ENCODE measurements at regions not wholly inside any gene's neighbourhood (a gene's known extent, or its start where the extent isn't known, plus 50 kb on each side); places are given as distances from the start of the nearest gene placed in this dataset.
"Not testable (repeated sequence)": the region's sequence is repeated elsewhere in the genome, so short reads cannot be mapped to it uniquely, and the experiment has no call there.

DNA sequence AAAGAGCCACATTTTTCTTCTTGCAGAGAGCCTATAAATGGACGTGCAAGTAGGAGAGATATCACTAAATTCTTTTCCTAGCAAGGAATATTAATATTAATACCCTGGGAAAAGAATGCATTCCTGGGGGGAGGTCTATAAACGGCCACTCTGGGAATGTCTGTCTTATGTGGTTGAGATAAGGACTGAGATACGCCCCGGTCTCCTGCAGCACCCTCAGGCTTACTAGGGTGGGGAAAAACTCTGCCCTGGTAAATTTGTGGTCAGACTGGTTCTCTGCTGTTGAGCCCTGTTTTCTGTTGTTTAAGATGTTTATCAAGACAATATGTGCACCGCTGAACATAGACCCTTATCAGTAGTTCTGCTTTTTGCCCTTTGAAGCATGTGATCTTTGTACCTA lies 75.6 kb downstream of the ZNF467 start:
- not testable (repeated sequence) for H3K4me1 ChIP-seq (ENCODE audit: control insufficient read depth in 3 of 3, insufficient read depth in 3 of 3, low read length in 3 of 3); H3K36me3 ChIP-seq (ENCODE audit: control insufficient read depth in 3 of 3, insufficient read depth in 3 of 3, low read length in 3 of 3); H3K27me3 ChIP-seq (ENCODE audit: control insufficient read depth in 3 of 3, insufficient read depth in 3 of 3, low read length in 3 of 3); H3K9me3 ChIP-seq (ENCODE audit: control insufficient read depth in 3 of 3, low read length in 3 of 3); H3K9ac ChIP-seq (ENCODE audit: low read depth in 1 of 3, low read length in 3 of 3); H3K4me3 ChIP-seq (ENCODE audit: low read length in 3 of 3); H3K27ac ChIP-seq (ENCODE audit: low read depth, low read length)

DNA sequence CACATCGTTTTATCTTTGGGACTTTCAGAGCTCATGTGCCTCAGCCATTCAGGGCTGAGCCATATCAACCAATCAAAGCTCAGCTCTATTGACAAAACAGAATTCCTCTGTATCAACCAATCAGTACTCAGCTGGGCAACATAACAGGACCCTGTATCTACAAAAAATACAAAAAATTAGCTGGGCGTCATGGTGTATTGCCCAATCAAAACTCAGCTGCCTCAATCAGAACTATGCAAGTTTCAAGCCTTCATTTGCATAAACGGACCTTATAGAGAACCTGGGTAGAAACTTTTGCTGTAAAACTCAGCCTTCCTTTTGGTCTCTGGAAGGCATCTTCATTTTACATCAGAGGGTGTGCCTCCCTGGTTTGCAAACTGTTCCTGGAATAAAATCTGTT lies 77.1 kb downstream of the ZNF467 start:
- Histone ChIP-seq H3K27ac (ENCODE audit: low read depth, low read length) (no peak overlapping the region), H3K9me3 (ENCODE audit: control insufficient read depth in 3 of 3, low read length in 3 of 3) (peaks cover 2 to 5% (median 3%) of the 10 kb centered on the region in 3 donors), H3K4me1 (ENCODE audit: control insufficient read depth in 3 of 3, insufficient read depth in 3 of 3, low read length in 3 of 3) (peaks cover 0 to 2% (median 0%) of the 10 kb centered on the region in 3 donors), H3K27me3 (ENCODE audit: control insufficient read depth in 3 of 3, insufficient read depth in 3 of 3, low read length in 3 of 3) (peaks cover 0 to 10% (median 6%) of the 10 kb centered on the region in 3 donors), H3K36me3 (ENCODE audit: control insufficient read depth in 3 of 3, insufficient read depth in 3 of 3, low read length in 3 of 3) (no peaks in the 10 kb centered on the region), H3K9ac (ENCODE audit: low read depth in 1 of 3, low read length in 3 of 3) (no peak overlapping the region), H3K4me3 (ENCODE audit: low read length in 3 of 3) (no peak overlapping the region)

DNA sequence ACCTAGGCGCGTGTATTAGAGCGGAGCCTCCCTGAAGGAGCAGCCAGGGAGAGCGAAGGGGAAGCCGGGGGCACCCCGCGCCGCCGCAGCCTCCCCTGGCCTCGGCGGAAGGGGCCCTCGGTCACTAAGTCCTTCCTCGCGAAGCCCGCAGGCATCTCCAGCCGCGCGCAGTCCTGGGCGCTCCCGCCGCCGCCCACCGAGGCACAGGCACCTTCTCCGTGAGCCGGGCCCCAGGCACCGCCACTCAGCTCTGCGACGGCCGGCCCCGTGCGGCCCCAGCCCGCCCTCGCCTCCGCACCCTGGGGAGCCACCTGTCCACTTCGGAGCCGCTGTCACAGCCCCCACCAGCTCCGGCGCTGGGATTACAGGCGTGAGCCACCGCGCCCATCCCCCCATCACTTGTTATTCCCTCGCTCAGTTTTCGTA lies 80.8 kb downstream of the ZNF467 start:
- H3K4me3 ChIP-seq (ENCODE audit: low read length in 3 of 3) = no peak overlapping the region
- H3K27ac ChIP-seq (ENCODE audit: low read depth, low read length) = no peak overlapping the region
- no peaks in the 10 kb centered on the region for H3K9me3 ChIP-seq (ENCODE audit: control insufficient read depth in 3 of 3, low read length in 3 of 3)
- peaks cover 0 to 8% (median 4%) of the 10 kb centered on the region in 3 donors for H3K4me1 ChIP-seq (ENCODE audit: control insufficient read depth in 3 of 3, insufficient read depth in 3 of 3, low read length in 3 of 3)
- H3K27me3 ChIP-seq (ENCODE audit: control insufficient read depth in 3 of 3, insufficient read depth in 3 of 3, low read length in 3 of 3) = peaks cover 0 to 18% (median 6%) of the 10 kb centered on the region in 3 donors
- no peaks in the 10 kb centered on the region for H3K36me3 ChIP-seq (ENCODE audit: control insufficient read depth in 3 of 3, insufficient read depth in 3 of 3, low read length in 3 of 3)
- no peak overlapping the region for H3K9ac ChIP-seq (ENCODE audit: low read depth in 1 of 3, low read length in 3 of 3)

DNA sequence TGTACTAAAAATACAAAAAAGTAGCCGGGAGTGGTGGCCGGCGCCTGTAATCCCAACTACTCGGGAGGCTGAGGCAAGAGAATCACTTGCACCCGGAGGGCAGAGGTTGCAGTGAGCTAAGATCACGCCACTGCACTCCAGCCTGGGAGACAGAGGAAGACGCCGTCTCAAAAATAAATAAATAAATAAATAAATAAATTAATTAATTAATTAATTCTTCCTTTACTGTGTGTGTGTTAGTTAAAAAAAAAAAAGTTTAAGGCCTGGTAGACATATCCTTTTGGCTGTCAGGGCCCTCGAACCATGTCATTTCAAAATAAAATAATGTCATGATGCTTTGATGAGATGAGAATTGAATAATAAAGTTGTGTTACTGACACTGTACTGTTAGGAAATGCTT lies 81.3 kb downstream of the ZNF467 start:
- Histone ChIP-seq H3K27me3 (ENCODE audit: control insufficient read depth in 3 of 3, insufficient read depth in 3 of 3, low read length in 3 of 3) (peaks cover 0 to 18% (median 6%) of the 10 kb centered on the region in 3 donors), H3K4me3 (ENCODE audit: low read length in 3 of 3) (no peak overlapping the region)

DNA sequence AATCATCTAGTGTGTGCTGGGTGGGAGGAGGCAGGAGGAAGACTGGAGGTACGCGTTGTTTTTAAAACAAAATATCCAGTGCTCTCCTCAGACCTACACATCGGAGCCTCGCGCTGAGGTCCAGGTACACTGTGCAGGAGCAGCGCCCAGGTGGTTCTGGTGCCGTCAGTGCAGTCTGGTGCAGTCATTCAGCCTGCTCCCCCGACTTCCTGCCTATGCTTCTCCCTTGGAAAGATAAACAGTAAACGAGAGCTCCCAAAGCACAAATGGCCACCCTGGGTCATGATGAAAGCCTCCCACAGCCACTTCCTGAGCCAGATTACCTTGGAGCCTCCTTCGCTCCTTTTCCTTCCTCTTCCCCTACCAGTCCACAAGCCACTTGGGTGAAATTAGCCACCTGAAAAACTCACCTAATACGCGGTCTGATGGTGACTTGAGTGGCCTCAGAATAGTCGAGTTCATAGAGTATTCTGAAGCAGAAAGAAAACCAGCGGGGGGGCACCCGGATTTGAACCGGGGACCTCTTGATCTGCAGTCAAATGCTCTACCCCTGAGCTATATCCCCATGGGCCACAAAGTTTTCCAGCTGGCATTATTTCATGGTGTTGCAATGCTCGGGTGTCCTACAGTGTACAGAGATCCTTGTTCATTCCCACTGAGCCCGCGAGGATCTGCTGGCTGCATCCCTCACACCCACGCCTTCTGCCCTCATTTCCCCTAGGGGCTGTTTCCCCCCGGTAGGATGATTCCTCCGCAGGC lies 82.5 kb downstream of the ZNF467 start:
- Histone ChIP-seq H3K36me3 (ENCODE audit: control insufficient read depth in 3 of 3, insufficient read depth in 3 of 3, low read length in 3 of 3) (no peaks in the 10 kb centered on the region), H3K9me3 (ENCODE audit: control insufficient read depth in 3 of 3, low read length in 3 of 3) (no peaks in the 10 kb centered on the region), H3K27me3 (ENCODE audit: control insufficient read depth in 3 of 3, insufficient read depth in 3 of 3, low read length in 3 of 3) (peaks cover 0 to 18% (median 6%) of the 10 kb centered on the region in 3 donors), H3K27ac (ENCODE audit: low read depth, low read length) (no peak overlapping the region), H3K4me1 (ENCODE audit: control insufficient read depth in 3 of 3, insufficient read depth in 3 of 3, low read length in 3 of 3) (peaks cover 0 to 8% (median 4%) of the 10 kb centered on the region in 3 donors), H3K4me3 (ENCODE audit: low read length in 3 of 3) (no peak overlapping the region), H3K9ac (ENCODE audit: low read depth in 1 of 3, low read length in 3 of 3) (no peak overlapping the region)

More for the DNA sequence above, 81.3 kb downstream of the ZNF467 start:
- Histone ChIP-seq H3K9ac (ENCODE audit: low read depth in 1 of 3, low read length in 3 of 3) (no peak overlapping the region), H3K36me3 (ENCODE audit: control insufficient read depth in 3 of 3, insufficient read depth in 3 of 3, low read length in 3 of 3) (no peaks in the 10 kb centered on the region), H3K9me3 (ENCODE audit: control insufficient read depth in 3 of 3, low read length in 3 of 3) (no peaks in the 10 kb centered on the region), H3K4me1 (ENCODE audit: control insufficient read depth in 3 of 3, insufficient read depth in 3 of 3, low read length in 3 of 3) (peaks cover 0 to 8% (median 4%) of the 10 kb centered on the region in 3 donors), H3K27ac (ENCODE audit: low read depth, low read length) (no peak overlapping the region)

DNA sequence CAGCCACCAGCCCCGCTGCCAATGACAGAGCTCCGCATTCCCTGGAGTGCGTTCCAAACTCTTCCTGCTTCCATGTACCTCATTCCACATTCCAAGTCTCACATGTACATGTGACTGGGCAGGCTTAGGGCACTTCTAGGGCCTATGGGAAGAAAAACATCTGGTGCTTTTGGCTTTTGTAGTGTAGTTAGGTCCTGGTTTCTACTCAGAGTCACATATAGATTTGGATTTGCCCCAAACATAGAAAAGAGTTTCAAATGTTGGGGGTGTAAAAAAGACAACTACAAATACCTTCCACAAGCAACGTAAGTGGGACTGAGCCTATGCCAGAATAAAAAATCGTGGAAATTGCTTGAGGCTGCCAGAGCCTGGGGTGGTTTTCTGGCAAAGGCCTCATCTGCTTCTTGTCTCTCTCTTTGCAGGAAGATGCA lies 84.1 kb downstream of the ZNF467 start:
- Histone ChIP-seq H3K27me3 (ENCODE audit: control insufficient read depth in 3 of 3, insufficient read depth in 3 of 3, low read length in 3 of 3) (peaks cover 0 to 18% (median 6%) of the 10 kb centered on the region in 3 donors), H3K9me3 (ENCODE audit: control insufficient read depth in 3 of 3, low read length in 3 of 3) (no peaks in the 10 kb centered on the region), H3K4me1 (ENCODE audit: control insufficient read depth in 3 of 3, insufficient read depth in 3 of 3, low read length in 3 of 3) (peaks cover 0 to 8% (median 4%) of the 10 kb centered on the region in 3 donors)

DNA sequence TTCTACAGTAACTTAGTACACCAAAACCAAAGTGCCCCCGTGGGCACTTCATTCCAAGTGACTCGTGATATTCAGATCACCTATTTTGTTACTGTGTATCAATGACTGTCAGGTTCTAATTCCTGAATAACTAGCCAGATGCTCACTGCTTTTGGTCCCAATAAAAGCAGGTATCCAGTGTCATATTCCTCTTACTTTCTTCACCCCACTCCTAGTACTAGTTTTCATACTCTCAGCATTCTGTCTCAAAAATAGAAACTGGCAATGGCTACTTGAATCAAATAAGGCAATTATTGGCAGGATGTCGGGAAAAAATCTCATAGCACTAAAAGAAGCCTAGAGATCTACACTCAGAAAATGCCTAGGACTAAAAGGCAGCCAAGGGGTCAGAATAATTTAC lies 84.6 kb downstream of the ZNF467 start:
- H3K9me3 ChIP-seq (ENCODE audit: control insufficient read depth in 3 of 3, low read length in 3 of 3) = no peaks in the 10 kb centered on the region
- H3K36me3 ChIP-seq (ENCODE audit: control insufficient read depth in 3 of 3, insufficient read depth in 3 of 3, low read length in 3 of 3) = no peaks in the 10 kb centered on the region
- H3K27me3 ChIP-seq (ENCODE audit: control insufficient read depth in 3 of 3, insufficient read depth in 3 of 3, low read length in 3 of 3) = peaks cover 0 to 18% (median 6%) of the 10 kb centered on the region in 3 donors
- peaks cover 0 to 8% (median 4%) of the 10 kb centered on the region in 3 donors for H3K4me1 ChIP-seq (ENCODE audit: control insufficient read depth in 3 of 3, insufficient read depth in 3 of 3, low read length in 3 of 3)
- no peak overlapping the region for H3K4me3 ChIP-seq (ENCODE audit: low read length in 3 of 3)
- no peak overlapping the region for H3K9ac ChIP-seq (ENCODE audit: low read depth in 1 of 3, low read length in 3 of 3)
- no peak overlapping the region for H3K27ac ChIP-seq (ENCODE audit: low read depth, low read length)

More for the DNA sequence above, 84.1 kb downstream of the ZNF467 start:
- Histone ChIP-seq H3K9ac (ENCODE audit: low read depth in 1 of 3, low read length in 3 of 3) (no peak overlapping the region), H3K36me3 (ENCODE audit: control insufficient read depth in 3 of 3, insufficient read depth in 3 of 3, low read length in 3 of 3) (no peaks in the 10 kb centered on the region), H3K4me3 (ENCODE audit: low read length in 3 of 3) (no peak overlapping the region), H3K27ac (ENCODE audit: low read depth, low read length) (no peak overlapping the region)

DNA sequence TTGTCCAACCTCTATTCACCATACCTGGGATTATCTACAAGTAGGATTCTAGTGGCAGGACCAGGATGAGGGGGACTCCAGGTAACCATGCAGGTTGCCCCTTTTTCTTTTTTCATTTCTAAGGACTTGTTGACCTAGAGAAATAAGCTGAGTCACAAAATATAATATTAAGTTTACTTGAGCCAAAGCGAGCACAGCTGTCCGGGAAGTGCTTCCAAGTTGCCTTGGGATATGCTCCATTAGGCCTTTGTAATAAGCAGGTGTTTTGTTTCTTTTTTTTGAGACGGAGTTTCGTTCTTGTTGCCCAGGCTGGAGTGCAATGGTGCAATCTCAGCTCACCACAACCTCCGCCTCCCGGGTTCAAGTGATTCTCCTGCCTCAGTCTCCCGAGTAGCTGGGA lies 85.6 kb downstream of the ZNF467 start:
- not testable (repeated sequence) for H3K27ac ChIP-seq (ENCODE audit: low read depth, low read length); H3K9ac ChIP-seq (ENCODE audit: low read depth in 1 of 3, low read length in 3 of 3); H3K36me3 ChIP-seq (ENCODE audit: control insufficient read depth in 3 of 3, insufficient read depth in 3 of 3, low read length in 3 of 3); H3K9me3 ChIP-seq (ENCODE audit: control insufficient read depth in 3 of 3, low read length in 3 of 3); H3K4me3 ChIP-seq (ENCODE audit: low read length in 3 of 3); H3K4me1 ChIP-seq (ENCODE audit: control insufficient read depth in 3 of 3, insufficient read depth in 3 of 3, low read length in 3 of 3)
- H3K27me3 ChIP-seq (ENCODE audit: control insufficient read depth in 3 of 3, insufficient read depth in 3 of 3, low read length in 3 of 3) = peaks cover 0 to 17% (median 6%) of the 10 kb centered on the region in 3 donors

DNA sequence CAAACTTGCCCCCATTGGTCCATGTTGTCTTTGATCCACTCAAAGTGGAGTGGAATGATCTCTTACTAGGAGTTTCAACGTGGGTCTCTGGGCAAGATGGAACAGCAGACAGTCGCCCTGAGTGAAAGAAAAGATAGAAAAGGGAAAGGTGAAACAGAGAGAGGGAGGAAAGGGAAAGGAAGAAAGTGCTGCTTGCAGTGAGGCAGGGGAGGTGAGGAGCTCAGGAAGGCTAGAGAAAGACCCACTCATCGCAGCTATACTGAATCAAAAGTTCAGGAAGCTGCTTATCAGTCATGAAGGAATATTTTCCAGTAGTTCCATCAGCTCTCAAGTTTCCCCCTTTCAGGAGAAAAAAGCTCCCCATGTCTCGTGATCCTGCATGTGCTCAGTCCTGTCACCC lies 86.9 kb downstream of the ZNF467 start:
- Histone ChIP-seq H3K9ac (ENCODE audit: low read depth in 1 of 3, low read length in 3 of 3) (no peak overlapping the region), H3K4me1 (ENCODE audit: control insufficient read depth in 3 of 3, insufficient read depth in 3 of 3, low read length in 3 of 3) (peaks cover 0 to 8% (median 2%) of the 10 kb centered on the region in 3 donors), H3K4me3 (ENCODE audit: low read length in 3 of 3) (no peak overlapping the region), H3K9me3 (ENCODE audit: control insufficient read depth in 3 of 3, low read length in 3 of 3) (no peaks in the 10 kb centered on the region), H3K27ac (ENCODE audit: low read depth, low read length) (no peak overlapping the region), H3K27me3 (ENCODE audit: control insufficient read depth in 3 of 3, insufficient read depth in 3 of 3, low read length in 3 of 3) (peaks cover 0 to 10% (median 0%) of the 10 kb centered on the region in 3 donors), H3K36me3 (ENCODE audit: control insufficient read depth in 3 of 3, insufficient read depth in 3 of 3, low read length in 3 of 3) (no peaks in the 10 kb centered on the region)

DNA sequence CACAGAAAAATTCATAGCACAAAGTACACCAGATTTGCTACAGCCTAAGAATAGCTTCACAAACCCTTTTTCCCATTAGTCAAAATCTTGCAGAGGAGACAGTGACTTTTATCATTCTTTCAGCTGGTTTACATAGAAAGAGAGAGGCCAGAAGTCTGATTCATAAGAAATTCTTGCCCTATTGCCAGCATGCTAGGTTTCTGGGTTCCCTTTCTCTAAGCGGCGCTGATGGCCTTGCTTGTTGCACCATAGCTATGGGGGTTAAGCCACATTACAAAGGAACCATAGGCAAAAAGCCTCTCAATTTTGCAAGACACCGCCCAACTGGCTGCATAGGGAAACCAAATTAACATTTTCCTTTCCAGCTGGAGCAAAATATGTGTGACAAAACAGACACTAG lies 87.4 kb downstream of the ZNF467 start:
- H3K36me3 ChIP-seq (ENCODE audit: control insufficient read depth in 3 of 3, insufficient read depth in 3 of 3, low read length in 3 of 3) = no peaks in the 10 kb centered on the region
- no peak overlapping the region for H3K27ac ChIP-seq (ENCODE audit: low read depth, low read length)
- H3K4me3 ChIP-seq (ENCODE audit: low read length in 3 of 3) = no peak overlapping the region
- peaks cover 0 to 8% (median 0%) of the 10 kb centered on the region in 3 donors for H3K27me3 ChIP-seq (ENCODE audit: control insufficient read depth in 3 of 3, insufficient read depth in 3 of 3, low read length in 3 of 3)
- H3K4me1 ChIP-seq (ENCODE audit: control insufficient read depth in 3 of 3, insufficient read depth in 3 of 3, low read length in 3 of 3) = peaks cover 0 to 8% (median 2%) of the 10 kb centered on the region in 3 donors
- H3K9me3 ChIP-seq (ENCODE audit: control insufficient read depth in 3 of 3, low read length in 3 of 3) = no peaks in the 10 kb centered on the region
- no peak overlapping the region for H3K9ac ChIP-seq (ENCODE audit: low read depth in 1 of 3, low read length in 3 of 3)

Data from skeletal muscle tissue (tissue), 3 donors.